ENCODE measurements at regions not wholly inside any gene's neighbourhood (a gene's known extent, or its start where the extent isn't known, plus 50 kb on each side); places are given as distances from the start of the nearest gene placed in this dataset.

DNA sequence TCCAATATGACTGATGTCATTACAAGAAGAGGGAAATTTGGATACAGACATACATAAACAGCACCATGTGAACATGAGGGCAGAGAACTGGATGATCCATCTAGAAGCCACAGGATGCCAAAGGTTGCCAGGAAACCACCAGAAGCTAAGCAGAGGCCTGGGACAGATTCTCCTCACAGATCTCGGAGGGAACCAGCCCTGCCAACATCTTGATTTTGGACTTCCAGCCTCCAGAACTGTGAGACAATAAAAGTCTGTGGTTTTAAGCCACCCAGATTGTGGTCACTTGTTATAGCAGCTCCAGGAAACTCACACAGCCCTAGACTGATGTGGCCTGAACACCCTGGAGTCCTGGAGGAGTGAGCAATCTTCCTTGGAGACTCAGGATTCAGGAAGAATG is 351.6 kb downstream of the EIPR1 start:
- TF ChIP-seq, protein P1, sequence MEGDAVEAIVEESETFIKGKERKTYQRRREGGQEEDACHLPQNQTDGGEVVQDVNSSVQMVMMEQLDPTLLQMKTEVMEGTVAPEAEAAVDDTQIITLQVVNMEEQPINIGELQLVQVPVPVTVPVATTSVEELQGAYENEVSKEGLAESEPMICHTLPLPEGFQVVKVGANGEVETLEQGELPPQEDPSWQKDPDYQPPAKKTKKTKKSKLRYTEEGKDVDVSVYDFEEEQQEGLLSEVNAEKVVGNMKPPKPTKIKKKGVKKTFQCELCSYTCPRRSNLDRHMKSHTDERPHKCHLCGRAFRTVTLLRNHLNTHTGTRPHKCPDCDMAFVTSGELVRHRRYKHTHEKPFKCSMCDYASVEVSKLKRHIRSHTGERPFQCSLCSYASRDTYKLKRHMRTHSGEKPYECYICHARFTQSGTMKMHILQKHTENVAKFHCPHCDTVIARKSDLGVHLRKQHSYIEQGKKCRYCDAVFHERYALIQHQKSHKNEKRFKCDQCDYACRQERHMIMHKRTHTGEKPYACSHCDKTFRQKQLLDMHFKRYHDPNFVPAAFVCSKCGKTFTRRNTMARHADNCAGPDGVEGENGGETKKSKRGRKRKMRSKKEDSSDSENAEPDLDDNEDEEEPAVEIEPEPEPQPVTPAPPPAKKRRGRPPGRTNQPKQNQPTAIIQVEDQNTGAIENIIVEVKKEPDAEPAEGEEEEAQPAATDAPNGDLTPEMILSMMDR (IDR thresholded peaks at IDR 0.05; ENCODE audit: low read length) = no peak
- TF ChIP-seq EZH2phosphoT487 (IDR thresholded peaks at IDR 0.05; ENCODE audit: low read length) (no peak), EZH2 (optimal IDR thresholded peaks at IDR 0.05; ENCODE audit: low read depth, low read length) (no peak)

Measured in MM.1S (cell line).